ENCODE measurements at regions not wholly inside any gene's neighbourhood (a gene's known extent, or its start where the extent isn't known, plus 50 kb on each side); places are given as distances from the start of the nearest gene placed in this dataset.

- 90% methylated on average over 9 to 11 of the region's 13 CpGs for WGBS, 2 donors
- H3K36me3 ChIP-seq, result no peaks in the 10 kb centered on the region
- peak in 1 of 2 donors; percentile 1 for DNase-seq
- no peaks in the 10 kb centered on the region for H3K9me3 ChIP-seq
- H3K4me1 ChIP-seq, result peaks cover 15 to 16% of the 10 kb centered on the region in 2 donors
- intact Hi-C loops (cut with DNase I), result no loop called here
- H3K27ac ChIP-seq, result no peak overlapping the region
- no peak overlapping the region for H3K4me3 ChIP-seq (replicated peaks in 1 of 3)
- no peak for TF ChIP-seq POLR2A (IDR thresholded peaks at IDR 0.05)
- no peak for TF ChIP-seq CTCF (IDR thresholded peaks at IDR 0.05)
- no peaks in the 10 kb centered on the region for H3K27me3 ChIP-seq
Measured at GRCh38 chr18:79583426-79583825, 96.2 kb upstream of the CTDP1 start.

- intact Hi-C loops (cut with DNase I), result no loop called here
- DNase-seq, result peak in 1 of 2 donors; percentile 0
- Histone ChIP-seq H3K36me3 (no peaks in the 10 kb centered on the region), H3K4me1 (peaks cover 11 to 12% of the 10 kb centered on the region in 2 donors), H3K9me3 (no peaks in the 10 kb centered on the region), H3K4me3 (replicated peaks in 1 of 3) (no peak overlapping the region), H3K27me3 (no peaks in the 10 kb centered on the region), H3K27ac (no peak overlapping the region)
- TF ChIP-seq POLR2A (IDR thresholded peaks at IDR 0.05) (no peak), CTCF (IDR thresholded peaks at IDR 0.05) (no peak)
- WGBS, 2 donors, result 75 to 78% methylated on average over 8 of the region's 15 CpGs
Measured at GRCh38 chr18:79583984-79584401, 95.6 kb upstream of the CTDP1 start.

- Histone ChIP-seq H3K4me3 (replicated peaks in 1 of 3) (no peak overlapping the region), H3K36me3 (no peaks in the 10 kb centered on the region), H3K9me3 (no peaks in the 10 kb centered on the region), H3K27me3 (no peaks in the 10 kb centered on the region), H3K27ac (no peak overlapping the region), H3K4me1 (peaks cover 11 to 18% of the 10 kb centered on the region in 2 donors)
- TF ChIP-seq POLR2A (IDR thresholded peaks at IDR 0.05), result no peak
- no peak for TF ChIP-seq CTCF (IDR thresholded peaks at IDR 0.05)
- 87 to 91% methylated on average over 17 to 20 of the region's 20 CpGs for WGBS, 2 donors
- intact Hi-C loops (cut with DNase I), result no loop called here
- peak in 1 of 2 donors; percentile 1 for DNase-seq
Measured at GRCh38 chr18:79584491-79585394, 94.9 kb upstream of the CTDP1 start.

DNA sequence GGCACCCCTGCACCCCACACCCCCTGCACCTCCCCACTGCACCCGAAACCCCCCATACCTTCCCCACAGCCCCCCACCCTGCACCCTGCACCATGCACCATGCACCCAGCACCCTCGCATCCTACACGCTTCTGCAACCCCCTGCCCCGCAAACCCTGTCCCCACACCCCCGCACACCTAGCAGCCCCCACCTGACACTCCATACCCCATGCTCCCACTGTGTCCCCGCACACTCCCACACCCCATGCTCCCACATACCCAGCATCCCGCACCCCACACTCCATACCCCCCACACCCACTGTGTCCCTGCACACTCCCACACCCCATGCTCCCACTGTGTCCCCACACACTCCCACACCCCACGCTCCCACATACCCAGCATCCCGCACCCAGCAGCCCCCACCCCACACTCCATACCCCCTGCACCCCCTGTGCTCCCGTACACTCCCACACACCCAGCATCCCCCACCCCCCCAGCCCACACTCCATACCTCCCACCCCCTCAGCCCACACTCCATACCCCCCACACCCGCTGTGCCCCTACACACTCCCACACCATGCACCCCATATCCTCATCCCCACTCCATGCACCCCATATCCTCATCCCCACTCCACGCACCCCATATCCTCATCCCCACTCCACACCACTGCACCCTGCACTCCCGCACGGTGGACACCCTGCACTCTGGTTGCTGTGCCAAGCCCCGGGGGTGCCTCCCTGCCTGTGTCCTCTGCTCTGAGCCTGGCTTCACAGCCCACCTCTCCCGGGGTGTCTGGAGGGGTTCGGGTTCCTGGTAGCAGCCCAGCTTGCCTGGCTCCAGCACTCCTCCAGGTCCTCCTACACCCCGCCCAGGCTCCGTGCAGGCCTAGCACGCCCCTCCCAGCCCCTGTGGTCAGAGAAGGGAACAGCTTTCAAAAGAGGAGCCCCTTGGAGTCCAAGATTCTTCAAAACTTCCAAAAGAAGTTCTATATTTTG, 93.9 kb upstream of the CTDP1 start:
- Histone ChIP-seq H3K27ac (no peak overlapping the region), H3K4me1 (peaks cover 11 to 19% of the 10 kb centered on the region in 2 donors), H3K4me3 (replicated peaks in 1 of 3) (no peak overlapping the region), H3K9me3 (no peaks in the 10 kb centered on the region), H3K27me3 (no peaks in the 10 kb centered on the region), H3K36me3 (no peaks in the 10 kb centered on the region)
- 82 to 90% methylated on average over 20 of the region's 20 CpGs for WGBS, 2 donors
- intact Hi-C loops (cut with DNase I), result no loop called here
- DNase-seq, result peak in 1 of 2 donors; percentile 2
- TF ChIP-seq POLR2A (IDR thresholded peaks at IDR 0.05) (no peak), CTCF (IDR thresholded peaks at IDR 0.05) (no peak)

Data from thyroid gland (tissue), 4 donors.